Stimulated activated CD4-positive, alpha-beta T cell treated with anti-CD3 and anti-CD28 coated beads, Interleukin-1b, Interleukin-23, amount 100 ng/mL, for 24 hours (primary cell): ENCODE measurements at regions not wholly inside any gene's neighbourhood (a gene's known extent, or its start where the extent isn't known, plus 50 kb on each side); places are given as distances from the start of the nearest gene placed in this dataset.
"Not testable (repeated sequence)": the region's sequence is repeated elsewhere in the genome, so short reads cannot be mapped to it uniquely, and the experiment has no call there.

Experiments
- DNase-seq, 4 experiments: peaks; one replicate each; pipeline ENCODE4 v3.0.0-alpha.2; 2020; ENCODE audit warnings: low read depth in 4 of 4, low spot score in 1 of 4

DNA sequence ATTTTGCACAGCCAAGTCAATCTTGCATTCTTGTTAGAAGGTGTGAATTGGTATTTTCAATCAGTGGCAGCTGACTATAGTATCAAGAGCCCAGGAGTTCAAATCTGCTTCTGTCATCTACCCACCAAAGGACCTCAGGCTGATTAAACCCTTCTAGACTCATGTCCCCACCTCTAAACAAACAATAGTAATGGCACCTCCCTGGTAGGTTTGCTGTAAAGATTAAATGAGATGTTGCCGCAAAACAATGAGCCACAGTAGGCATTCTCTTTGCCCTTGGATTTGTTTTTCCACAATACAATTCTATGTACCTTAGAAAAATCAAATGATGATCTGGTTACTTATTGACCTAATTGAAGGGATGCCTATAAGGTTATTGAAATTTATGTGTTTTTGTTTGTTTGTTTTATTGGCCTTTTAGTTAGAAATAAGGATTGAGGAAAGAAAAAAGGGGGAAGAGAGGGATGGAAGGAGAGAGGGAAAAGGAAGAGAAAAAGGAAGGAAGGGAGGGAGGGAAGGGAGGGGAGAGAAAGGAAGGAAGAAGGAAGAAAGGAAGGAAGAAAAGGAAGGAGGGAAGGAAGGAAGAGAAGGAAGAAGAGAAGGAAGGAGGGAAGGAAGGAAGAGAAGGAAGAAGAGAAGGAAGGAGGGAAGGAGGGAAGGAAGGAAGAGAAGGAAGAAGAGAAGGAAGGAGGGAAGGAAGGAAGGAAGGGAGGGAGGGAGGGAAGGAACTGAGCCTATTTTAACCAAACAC lies 110.7 kb downstream of the ETS2 start:
- no peak for DNase-seq

DNA sequence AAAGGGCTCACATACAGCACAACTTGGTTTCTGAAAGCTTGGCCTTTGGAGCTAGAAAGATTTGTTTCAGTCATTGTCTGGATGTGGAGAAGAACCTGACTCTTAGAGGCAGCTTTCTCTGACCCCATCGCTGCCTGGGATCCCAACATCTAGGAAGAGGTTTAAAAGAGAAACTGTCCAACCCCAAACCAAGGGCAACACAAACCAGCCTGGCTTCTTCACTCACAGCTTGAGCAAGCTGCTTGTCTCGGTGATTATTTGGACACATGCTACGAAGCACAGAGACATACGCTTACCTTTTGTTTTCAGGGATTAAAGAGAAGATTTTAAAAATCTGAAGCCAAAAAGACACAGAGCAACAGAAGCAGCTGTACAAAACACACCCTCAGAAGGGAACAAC lies 109.8 kb downstream of the ETS2 start:
- DNase-seq, result no peak

DNA sequence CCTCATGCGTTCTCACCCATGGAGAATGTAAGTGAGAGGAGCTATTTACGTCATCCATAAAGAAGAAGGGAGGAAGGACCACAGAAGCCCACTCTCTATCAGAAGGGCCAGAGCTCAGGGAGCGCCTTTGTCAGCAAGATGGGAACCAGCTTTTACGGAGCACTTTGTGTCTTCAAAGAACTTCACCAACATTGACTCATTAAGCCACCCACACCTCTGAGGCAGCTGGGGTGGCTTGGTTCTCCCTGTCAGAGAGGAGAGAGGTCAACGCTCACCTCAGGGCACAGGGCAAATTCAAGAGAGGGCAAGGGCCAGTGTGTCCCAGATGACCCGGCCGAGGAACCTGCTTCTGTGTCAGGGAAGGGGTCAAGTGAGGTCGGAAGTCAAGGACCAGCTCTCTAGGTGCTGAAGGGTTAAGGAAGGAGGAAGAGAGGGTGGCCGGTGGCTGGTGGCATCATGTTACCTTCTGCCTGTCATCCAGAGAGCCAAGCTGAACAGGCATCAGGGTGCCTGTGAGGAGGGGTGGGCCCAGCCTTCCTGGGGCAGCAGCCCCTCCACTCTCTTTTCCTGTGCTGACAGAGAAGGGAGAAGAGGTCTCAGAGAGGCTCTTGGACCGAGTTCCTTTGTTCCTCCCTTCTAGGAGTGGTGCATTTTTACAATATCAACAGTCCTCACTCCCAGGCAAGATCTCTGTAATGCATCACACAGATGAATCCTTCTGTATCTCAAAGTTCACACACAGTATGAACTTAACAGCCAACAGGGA lies 109.0 kb downstream of the ETS2 start:
- DNase-seq, result no peak

DNA sequence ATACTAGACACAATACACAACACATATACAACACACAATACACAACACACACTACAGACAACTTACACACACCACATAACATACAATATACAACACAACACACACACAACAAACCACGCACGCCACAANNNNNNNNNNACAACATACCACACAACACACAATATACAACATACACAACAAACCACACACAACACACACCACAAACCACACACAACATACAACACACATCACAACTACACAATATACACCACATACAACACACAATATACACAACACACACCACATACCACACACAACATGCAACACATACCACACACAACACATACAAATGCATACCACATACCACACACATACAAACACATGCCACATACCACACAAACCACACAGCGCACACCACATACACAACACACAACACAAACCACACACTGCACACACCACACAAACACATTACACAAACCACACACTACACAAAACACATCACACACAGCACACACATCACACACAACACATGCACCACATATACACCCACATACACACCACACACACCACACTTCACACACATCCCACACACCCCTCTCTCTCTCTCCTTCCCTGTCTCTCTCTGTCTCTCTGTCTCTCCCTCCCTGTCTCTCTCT lies 108.3 kb downstream of the ETS2 start:
- no peak for DNase-seq

DNA sequence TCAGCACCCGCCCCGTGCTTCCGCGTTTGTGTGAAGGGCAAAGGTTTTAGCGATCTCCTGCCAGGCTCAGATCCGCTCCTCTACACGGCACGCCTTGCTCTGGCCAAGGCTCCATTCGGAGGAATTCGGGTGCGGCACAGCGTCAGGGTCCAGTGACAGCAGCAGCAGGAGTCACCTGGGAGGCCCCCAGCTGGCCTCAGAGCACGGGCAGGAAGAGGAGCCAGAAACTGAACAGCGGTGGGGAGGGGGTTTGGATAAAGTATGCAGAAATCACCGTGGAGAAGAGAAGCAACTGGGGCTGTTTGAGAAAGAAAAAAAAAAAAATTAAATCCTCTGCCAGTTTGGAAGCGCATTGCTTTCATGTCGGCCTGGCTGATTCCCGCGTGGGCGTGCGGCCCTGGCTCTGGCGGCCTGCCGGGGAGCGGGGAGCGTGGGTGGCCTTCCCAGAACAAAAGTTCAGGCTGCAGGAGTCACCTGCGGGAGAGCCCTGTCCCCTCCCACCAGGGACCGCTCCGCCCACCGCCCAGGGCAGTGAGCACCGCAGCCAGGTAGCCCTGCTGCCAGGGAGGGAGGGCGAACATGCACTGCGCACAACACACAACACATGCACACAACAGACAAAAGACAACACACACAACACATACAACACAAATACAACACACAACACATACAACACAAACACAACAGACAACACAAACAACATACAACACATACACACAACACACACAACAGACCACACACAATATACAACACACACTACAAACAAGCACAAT lies 107.6 kb downstream of the ETS2 start:
- DNase-seq, result no peak

DNA sequence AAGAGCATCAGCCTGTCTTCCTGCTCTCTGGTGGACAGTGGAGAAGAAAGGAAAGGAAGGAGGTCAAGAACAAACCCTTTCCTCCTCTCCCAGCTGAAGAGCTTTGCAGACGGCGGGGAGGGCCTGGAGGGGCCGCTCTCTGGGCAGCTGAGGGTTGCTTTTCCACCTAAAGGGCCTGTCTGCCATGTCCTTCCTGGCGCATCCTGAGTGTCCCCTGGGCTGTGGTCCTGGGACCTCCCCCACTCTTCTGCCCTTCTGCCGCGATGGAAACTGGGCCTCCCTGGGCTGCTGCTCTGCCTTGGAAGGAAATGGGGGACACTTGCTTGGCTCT lies 107.0 kb downstream of the ETS2 start:
- no peak for DNase-seq

DNA sequence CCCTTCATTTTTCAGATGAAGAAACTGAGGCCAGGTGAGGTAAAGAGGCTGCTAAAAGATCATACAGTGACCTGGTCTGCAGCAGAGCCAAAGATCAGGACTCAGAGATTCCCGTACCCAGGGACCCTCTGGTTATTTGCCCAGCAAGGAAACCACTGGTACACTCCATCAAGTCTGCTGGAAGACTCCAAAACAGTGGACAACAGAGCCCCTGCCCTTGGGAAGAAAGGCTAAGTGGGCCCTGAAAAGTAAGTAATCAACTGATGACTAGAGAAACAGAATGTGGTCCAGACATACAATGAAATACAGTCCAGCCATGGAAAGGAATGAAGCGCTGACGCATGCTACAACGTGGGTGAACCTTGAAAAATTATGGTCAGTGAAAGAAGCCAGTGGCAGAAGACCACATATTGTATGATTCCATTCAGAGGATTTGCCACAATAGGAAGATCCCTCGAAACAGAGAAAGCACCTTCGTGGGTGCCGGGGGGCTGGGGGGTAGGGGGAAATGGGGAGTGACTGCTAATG lies 106.4 kb downstream of the ETS2 start:
- no peak for DNase-seq

DNA sequence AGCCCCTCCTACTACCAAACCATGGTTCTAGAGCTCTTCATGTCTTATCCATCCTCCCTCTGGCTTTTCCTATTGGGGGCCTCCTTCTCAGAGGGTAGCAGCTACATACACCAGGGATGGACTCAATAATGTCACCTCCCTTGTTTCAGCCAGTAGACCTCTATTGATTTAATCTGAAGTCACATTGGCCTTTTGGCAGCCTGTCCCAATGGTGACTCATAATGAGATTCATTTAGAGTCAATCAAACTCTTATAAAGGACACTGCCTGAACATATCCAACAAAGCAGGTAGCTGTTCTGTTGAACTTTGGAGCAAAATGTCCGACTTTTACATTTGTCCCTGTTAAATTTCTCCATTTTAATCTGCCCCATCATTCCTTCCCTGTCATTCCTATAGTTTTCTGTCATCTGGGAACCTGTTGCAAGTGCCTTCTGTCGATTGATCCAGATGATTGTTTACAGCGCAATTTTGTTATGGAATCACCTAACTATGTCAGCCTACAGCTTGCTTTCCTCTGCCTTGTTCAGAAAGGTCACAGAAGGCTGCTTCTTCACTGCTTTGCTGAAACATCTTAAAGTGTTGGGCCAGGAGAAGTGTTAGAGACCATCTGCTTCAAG lies 105.9 kb downstream of the ETS2 start:
- no peak for DNase-seq

DNA sequence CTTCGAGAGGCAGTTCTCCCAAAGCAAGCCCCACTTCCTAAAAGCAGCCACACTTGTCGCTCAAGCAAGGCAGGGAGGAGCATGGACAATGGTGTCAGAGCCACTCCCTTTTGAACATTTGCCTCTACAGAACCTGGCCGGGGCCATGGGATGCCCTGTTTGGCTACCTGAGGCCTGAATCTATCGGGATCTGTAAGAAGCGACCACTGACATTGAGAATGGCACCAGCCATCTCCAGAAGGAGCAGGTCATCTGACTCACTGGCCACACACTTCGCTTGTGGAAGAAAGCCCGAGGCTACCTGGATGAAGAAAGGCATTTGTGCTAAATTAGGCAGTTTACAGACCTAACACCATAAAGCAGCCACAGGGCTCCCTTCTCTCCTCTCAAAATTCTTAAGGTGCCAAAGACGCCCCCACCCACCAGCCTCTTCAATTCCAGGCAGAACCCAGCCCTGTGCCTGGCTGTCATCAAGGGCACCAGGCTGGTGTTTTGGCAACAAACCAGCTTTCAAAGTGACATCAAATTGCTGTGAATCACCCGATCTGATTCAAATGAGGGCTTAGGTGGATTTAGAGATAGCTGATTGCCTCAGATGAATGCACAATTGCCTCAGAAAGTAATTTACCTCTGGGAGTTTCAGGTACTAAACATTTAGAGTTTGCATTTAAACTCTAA lies 104.8 kb downstream of the ETS2 start:
- no peak for DNase-seq

DNA sequence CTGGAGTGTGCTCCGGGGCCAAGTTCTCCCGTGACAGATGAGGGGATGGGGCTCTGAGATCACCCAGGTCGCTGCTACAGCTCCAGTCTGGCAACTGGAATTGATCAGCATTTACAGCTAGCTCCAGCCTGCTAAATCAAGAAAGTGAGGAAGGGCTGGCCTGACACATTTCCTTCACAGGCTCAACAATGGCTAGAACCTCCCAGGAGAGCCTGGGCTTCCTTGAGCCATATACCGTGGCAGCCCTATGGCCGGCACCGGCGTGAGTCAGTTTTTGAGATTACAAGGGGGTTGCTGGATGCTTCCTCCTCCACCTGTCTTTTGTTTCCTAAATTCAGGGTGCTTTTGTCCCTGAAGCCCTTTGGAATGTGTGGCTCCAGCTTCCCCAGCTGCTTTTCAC lies 104.2 kb downstream of the ETS2 start:
- no peak for DNase-seq

DNA sequence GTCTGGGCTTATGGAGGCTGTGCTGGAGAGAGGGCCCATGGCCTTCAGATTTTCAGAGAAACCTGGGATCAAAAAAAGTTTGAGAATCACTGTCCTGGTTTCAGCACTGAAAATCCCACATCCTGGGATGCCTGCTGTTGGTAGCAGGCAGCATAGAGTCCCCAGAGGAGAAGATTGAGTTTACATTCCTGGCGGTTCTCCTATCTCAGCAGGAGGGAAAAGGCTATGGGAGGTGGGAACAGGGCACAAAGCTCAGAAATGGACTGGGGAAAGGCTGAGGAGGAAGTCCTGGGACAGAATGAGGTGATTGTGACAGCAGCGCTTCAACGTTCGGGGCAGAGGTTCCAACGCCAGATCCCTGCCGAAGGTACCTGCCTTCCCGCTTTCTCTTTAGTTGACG lies 103.4 kb downstream of the ETS2 start:
- DNase-seq, result no peak

DNA sequence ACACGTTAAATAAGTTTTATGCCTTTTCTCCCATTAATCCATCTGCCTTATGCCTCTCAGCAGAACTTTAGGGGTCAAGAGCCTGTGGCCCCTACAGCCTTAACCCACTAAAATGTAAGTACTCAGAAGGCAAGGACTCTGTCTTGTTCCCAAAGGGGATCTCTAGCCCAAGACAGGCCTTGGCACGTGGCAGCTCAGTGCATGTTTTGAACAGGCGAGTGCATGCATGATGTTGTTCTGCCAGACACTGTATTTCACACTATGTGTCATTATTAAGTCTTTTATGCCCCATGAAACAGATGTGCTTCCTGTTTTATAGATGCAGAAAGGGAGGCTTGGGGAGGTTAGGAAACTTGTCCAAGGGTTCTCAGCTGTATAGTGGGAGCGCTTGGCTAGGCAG lies 102.8 kb downstream of the ETS2 start:
- no peak for DNase-seq

DNA sequence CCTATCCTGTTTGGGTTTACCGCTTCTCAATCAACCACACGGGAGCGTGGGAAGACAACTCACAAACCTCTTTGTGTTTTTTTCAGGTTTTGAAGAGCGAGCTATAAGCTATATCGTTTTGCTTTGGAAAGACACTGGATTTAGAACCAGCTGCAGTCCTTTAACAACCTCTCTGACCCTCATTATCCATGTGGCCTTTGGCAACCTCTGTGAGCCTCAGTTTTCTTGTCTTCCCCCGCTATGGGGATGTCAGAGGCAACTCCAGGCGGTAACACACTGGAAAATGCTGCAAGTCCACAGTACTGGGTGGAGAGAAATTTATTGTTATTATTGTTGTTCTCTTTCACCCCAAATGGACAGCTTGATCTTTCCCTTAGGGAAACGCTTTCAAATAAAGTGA lies 100.0 kb downstream of the ETS2 start:
- DNase-seq, result no peak

DNA sequence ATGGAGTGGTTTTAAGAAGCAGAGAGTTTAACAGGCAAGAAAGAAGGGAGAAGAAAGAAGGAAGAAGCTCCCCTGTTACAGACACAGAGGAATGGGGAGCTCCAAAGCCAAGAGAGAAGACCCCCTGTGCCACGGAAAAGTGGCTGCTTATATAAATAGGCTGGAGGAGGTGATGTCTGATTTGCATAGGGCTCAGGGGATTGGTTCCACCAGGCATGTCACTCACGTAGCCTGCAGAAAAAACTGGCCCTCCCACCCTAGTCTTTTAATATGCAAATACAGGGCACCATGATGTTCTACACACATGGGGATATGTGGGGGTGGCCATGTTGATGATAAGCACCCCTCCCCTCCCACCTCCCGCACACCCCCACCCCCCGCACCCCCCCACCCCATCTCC lies 99.6 kb downstream of the ETS2 start:
- DNase-seq, result no peak

DNA sequence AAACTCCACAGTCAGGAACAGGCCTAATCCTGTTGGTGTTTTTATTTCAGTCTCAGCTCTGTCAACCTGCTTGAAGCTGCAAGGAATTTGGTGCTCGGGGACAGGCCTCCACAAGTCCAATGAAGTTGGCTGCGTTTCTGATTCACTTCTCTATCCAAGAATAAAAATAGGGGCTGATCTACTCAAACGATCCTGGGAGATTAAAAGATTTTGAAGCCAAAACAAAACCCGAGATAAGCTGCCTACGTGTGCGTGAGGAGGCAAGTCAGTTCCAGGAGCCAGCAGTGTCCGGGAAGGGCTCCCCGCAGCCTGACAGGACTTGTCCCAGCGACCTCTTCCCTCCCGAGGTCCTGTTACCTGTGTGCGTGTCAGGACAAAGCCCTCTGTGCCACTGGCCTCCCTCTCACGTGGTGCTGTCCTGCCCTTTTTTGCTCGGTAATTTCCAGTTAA lies 98.0 kb downstream of the ETS2 start:
- DNase-seq, result no peak

DNA sequence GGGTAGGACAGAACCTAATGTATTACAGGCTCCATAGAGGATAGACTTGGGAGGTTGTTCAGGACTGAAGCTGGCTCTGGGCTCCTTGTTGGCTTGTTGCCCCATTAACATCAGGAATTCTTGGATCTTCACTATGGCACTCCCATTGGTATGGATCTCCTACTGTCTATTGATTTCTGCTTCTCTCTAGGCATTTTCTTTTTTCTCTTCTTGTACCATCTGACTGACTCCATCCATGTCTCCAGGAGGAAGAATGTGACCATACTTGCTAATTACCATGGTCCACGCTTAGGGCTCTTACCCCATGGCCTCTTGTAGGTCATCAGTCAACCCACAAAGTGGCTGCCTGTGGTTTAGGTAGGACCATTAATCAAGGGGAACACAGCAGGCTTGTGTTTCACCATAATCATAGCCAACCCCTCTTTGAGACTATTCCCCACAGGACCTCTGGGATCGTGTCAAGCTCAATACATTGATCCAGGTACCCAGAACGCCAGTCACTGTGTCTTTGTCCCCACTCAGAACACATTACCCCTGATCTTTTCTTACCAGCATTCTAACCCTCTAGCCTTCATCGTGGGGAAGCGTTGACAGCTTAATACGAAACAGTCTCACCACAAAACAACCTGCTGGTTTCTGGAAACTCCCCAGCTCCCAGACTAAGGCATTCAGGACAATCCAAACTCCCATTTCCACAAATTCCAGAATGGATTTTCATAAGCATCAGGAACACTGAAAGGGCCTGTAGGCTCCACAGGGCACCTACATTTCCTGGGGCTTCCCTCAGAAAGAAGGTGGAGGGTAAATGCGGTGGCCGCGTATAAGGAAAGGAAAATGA lies 97.1 kb downstream of the ETS2 start:
- no peak for DNase-seq

DNA sequence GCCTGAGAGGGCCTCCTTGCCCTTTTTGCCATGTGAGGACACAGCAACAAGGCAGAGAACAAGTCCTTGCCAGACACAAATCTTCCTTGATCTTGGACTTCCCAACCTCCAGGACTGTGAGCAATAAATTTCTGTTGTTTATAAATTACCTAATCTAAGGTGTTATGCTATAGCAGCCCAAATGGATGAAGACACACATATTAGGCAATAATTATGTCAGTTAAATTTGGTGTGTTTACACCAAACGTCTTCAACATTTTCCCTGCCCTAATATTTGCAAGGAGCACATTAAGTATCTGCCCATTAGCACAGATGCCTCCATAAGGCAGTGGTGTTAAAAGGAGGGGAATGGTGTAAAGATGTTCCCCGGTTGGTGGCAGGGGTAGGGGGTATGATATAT lies 94.8 kb downstream of the ETS2 start:
- DNase-seq, result no peak

DNA sequence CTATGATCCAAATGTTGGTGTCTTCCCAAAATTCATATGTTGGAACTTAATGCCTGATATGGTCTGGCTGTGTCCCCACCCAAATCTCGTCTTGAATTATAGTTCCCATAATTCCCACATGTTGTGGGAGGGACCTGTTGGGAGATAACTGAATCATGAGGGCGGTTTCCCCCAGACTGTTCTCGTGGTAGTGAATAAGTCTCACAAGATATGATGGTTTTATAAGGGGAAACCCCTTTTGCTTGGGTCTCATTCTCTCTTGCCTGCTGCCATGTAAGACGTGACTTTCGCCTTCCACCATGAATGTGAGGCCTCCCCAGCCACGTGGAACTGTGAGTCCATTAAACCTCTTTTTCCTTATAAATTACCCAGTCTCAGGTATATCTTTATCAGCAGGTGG lies 94.3 kb downstream of the ETS2 start:
- DNase-seq, result not testable (repeated sequence)

DNA sequence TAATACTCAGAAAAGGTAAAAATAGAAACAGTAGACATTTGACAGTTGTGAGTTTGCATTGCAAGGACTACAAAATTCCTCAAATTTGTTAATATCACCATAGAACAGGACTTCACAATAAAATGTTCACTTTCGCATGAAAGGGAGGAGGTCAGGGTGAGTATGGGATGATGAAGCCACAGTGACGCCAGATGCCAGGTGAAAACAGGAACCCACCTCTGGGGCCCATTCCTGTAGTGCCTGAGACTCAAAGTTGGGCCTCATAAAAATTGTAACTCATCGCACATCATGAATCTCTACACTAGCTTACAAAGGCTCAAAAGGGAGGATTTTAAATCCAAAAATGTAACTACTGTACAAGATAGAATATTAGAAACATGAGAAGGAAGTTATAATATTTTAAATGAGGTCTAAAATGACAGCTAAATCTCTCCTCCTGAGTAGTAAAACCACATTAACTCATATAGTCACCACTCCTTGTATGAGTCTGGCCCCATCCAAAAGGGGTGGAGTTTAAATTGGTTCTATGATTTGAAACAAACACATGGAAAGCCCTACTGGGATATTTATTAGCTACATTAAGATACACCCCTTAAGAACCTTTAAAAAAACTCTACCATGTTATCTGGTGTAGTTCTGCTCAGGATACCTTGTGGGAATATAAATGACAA lies 93.7 kb downstream of the ETS2 start:
- no peak for DNase-seq
